ENCODE measurements at regions not wholly inside any gene's neighbourhood (a gene's known extent, or its start where the extent isn't known, plus 50 kb on each side); places are given as distances from the start of the nearest gene placed in this dataset.

DNA sequence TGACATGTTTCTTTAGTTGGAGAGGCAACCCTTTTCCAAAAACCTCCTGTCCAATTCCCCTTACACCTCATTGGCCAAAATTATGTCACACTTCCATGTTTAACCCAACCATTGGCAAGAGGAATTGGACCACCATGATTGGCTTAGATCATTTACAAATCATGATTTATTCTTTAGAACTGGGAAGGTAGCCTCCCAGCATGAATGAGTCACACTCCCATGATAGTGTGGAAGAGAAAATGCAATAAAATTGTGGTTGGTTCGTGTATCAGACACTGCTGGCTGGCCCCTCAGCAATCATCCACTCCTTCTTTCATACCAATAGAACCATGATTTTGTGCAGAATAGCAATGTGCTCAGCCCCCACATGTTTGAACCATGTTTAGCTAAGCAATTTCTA lies 156.6 kb upstream of the ACVR2A start:
- Histone ChIP-seq H3K27me3 (no peaks in the 10 kb centered on the region), H3K27ac (no peak overlapping the region), H3K36me3 (no peaks in the 10 kb centered on the region), H3K4me3 (no peak overlapping the region), H3K4me1 (no peaks in the 10 kb centered on the region), H3K9me3 (no peaks in the 10 kb centered on the region)
- DNase-seq = no peak
- TF ChIP-seq CTCF (IDR thresholded peaks at IDR 0.05) = no peak
- TF ChIP-seq POLR2AphosphoS5 (IDR thresholded peaks at IDR 0.05) = no peak
- TF ChIP-seq POLR2A (IDR thresholded peaks at IDR 0.05) = no peak
- no peak for TF ChIP-seq EP300 (IDR thresholded peaks at IDR 0.05)
- 26 to 70% methylated on average over 1 of the region's 1 CpG for WGBS, 2 donors
- intact Hi-C loops (cut with DNase I) = no loop called here

- no peak overlapping the region for H3K4me3 ChIP-seq
Observed at GRCh38 chr2:147686365-147686764, 158.5 kb upstream of the ACVR2A start.

GRCh38 chr2:147684903-147685302 lies 159.9 kb upstream of the ACVR2A start:
- no peak for DNase-seq
- WGBS, 2 donors = 89 to 90% methylated on average over 4 of the region's 4 CpGs
- peaks cover 0 to 2% (median 0%) of the 10 kb centered on the region in 4 donors for H3K4me1 ChIP-seq
- H3K4me3 ChIP-seq = no peak overlapping the region
- no peaks in the 10 kb centered on the region for H3K36me3 ChIP-seq
- intact Hi-C loops (cut with DNase I) = no loop called here
- no peaks in the 10 kb centered on the region for H3K27me3 ChIP-seq
- no peaks in the 10 kb centered on the region for H3K9me3 ChIP-seq
- no peak for TF ChIP-seq POLR2A (IDR thresholded peaks at IDR 0.05)
- TF ChIP-seq POLR2AphosphoS5 (IDR thresholded peaks at IDR 0.05) = no peak
- no peak for TF ChIP-seq EP300 (IDR thresholded peaks at IDR 0.05)
- TF ChIP-seq CTCF (IDR thresholded peaks at IDR 0.05) = no peak
- H3K27ac ChIP-seq = no peak overlapping the region

More at GRCh38 chr2:147686365-147686764, 158.5 kb upstream of the ACVR2A start:
- WGBS, 2 donors = 92 to 97% methylated on average over 21 of the region's 21 CpGs
- no peak for DNase-seq
- H3K9me3 ChIP-seq = no peaks in the 10 kb centered on the region
- H3K27ac ChIP-seq = no peak overlapping the region
- H3K4me1 ChIP-seq = no peaks in the 10 kb centered on the region
- no peak for TF ChIP-seq CTCF (IDR thresholded peaks at IDR 0.05)
- no peak for TF ChIP-seq EP300 (IDR thresholded peaks at IDR 0.05)
- TF ChIP-seq POLR2AphosphoS5 (IDR thresholded peaks at IDR 0.05) = no peak
- TF ChIP-seq POLR2A (IDR thresholded peaks at IDR 0.05) = no peak
- no peaks in the 10 kb centered on the region for H3K36me3 ChIP-seq
- H3K27me3 ChIP-seq = no peaks in the 10 kb centered on the region
- intact Hi-C loops (cut with DNase I) = no loop called here

DNA sequence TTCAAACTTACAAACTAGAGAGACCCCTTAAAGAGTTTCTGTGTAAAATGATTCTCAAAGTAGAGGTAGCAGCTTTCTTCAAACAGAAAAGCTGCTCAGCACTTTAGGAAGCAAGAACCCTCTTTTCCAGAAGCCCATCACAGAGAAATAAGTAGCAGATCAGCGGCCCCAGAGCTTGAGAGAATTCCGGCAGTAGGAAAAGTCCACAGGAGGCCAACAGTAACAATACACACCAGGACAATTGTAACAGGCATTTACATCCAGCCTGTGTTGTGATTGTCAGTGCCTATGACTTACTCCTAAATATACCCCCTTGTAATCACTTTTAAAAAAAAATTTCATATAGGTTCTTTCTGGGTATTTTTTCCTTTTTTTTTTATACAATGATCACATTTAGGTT lies 161.4 kb upstream of the ACVR2A start:
- peaks cover 0 to 4% (median 0%) of the 10 kb centered on the region in 4 donors for H3K4me1 ChIP-seq
- 97% methylated on average over 2 of the region's 2 CpGs for WGBS, 2 donors
- no peak for TF ChIP-seq POLR2AphosphoS5 (IDR thresholded peaks at IDR 0.05)
- no peaks in the 10 kb centered on the region for H3K9me3 ChIP-seq
- no peaks in the 10 kb centered on the region for H3K27me3 ChIP-seq
- H3K36me3 ChIP-seq = no peaks in the 10 kb centered on the region
- H3K27ac ChIP-seq = no peak overlapping the region
- no peak overlapping the region for H3K4me3 ChIP-seq
- intact Hi-C loops (cut with DNase I) = no loop called here
- DNase-seq = no peak

DNA sequence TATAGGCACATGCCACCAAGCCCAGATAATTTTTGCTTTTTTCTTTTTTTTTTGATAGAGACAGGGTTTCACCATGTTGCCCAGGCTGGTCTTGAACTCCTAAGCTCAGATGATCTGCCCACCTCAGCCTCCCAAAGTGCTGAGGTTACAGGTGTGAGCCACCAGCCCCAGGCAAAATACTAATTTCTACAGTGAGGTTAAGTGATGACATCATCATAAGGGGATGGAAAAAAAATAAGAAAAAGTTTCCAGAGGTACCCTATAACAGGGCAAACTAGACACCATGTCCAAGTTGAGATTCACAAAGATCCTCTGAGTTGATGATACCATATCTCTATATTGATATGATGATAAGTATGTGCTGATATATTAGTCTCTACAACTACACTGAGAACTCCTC lies 163.7 kb upstream of the ACVR2A start:
- Histone ChIP-seq H3K4me1 (peaks cover 0 to 4% (median 0%) of the 10 kb centered on the region in 4 donors), H3K36me3 (no peaks in the 10 kb centered on the region), H3K27ac (no peak overlapping the region), H3K27me3 (no peaks in the 10 kb centered on the region), H3K9me3 (no peaks in the 10 kb centered on the region), H3K4me3 (no peak overlapping the region)
- intact Hi-C loops (cut with DNase I) = no loop called here
- DNase-seq = no peak
- TF ChIP-seq CTCF (IDR thresholded peaks at IDR 0.05) (no peak), POLR2A (IDR thresholded peaks at IDR 0.05) (no peak), POLR2AphosphoS5 (IDR thresholded peaks at IDR 0.05) (no peak), EP300 (IDR thresholded peaks at IDR 0.05) (no peak)

Measured in sigmoid colon (tissue), 6 donors.